Lower leg skin (tissue), 4 donors: ENCODE measurements at regions not wholly inside any gene's neighbourhood (a gene's known extent, or its start where the extent isn't known, plus 50 kb on each side); places are given as distances from the start of the nearest gene placed in this dataset.

Experiments
- DNase-seq, 2 donors: peaks; one replicate each; pipeline ENCODE4 v3.0.0-alpha.2; 2019; ENCODE audit warnings: low spot score in 2 of 2
- H3K4me3 ChIP-seq: fragments of 200-600 bp; sonication (generic); 2 replicates; pipeline ENCODE4 v1.5.1; 2017; ENCODE audit warnings: mild to moderate bottlenecking, low read depth; ENCODE audit not compliant: poor library complexity, severe bottlenecking
- POLR2A ChIP-seq, 2 donors: fragments of 450-650 bp; IDR thresholded peaks; one replicate each; pipeline ENCODE4 v1.6.1; 2016 to 2017; ENCODE audit warnings: antibody characterized with exemption in 2 of 2, mild to moderate bottlenecking in 1 of 2, moderate library complexity in 1 of 2
- WGBS, 2 donors: methylation state at CpG; one replicate each; pipeline ENCODE4 v1.1.5; 2018; 5-methylcytosine and 5-hydroxymethylcytosine counted together
- intact Hi-C: fragments of 100-400 bp; cut with DNase I; formaldehyde crosslinking; loops from one replicate; pipeline ENCODE4 v1.15.0; 2023; ENCODE audit warnings: low total_unique reads
- TF ChIP-seq, protein P1 (sequence below), 3 donors: fragments of 450-650 bp; IDR thresholded peaks; one replicate each; pipeline ENCODE4 v1.5.1; 2016; ENCODE audit warnings: antibody characterized with exemption in 3 of 3, mild to moderate bottlenecking in 3 of 3, moderate library complexity in 2 of 3

DNA sequence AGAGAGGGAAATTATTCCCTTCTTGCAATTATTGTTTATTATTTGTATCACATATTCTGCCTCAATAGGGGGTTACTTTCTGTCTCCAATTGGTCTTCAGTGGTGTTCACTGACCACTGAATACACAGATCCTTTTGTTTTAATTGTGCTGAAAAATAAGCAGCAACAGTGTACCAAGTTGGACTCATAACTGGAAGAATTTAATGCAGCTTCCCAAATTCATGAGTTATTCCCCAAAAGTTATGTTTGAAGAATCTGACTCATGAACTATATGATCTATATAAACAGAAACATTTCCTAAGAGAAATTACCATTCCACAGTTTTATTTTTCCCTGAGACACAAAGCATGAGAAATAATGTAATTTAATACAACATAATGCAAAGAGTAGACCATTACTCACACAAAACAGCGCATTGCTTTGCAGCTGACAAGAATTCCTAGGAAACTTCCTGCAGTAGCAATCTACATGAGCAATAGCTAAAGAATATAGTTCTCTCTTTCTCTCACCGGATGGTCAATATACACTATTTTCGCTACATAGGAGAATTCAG is 479.2 kb downstream of the HTR7 start:
- H3K4me3 ChIP-seq: no peak overlapping the region
- no peak for TF ChIP-seq POLR2A (IDR thresholded peaks at IDR 0.05)
- TF ChIP-seq, protein P1, sequence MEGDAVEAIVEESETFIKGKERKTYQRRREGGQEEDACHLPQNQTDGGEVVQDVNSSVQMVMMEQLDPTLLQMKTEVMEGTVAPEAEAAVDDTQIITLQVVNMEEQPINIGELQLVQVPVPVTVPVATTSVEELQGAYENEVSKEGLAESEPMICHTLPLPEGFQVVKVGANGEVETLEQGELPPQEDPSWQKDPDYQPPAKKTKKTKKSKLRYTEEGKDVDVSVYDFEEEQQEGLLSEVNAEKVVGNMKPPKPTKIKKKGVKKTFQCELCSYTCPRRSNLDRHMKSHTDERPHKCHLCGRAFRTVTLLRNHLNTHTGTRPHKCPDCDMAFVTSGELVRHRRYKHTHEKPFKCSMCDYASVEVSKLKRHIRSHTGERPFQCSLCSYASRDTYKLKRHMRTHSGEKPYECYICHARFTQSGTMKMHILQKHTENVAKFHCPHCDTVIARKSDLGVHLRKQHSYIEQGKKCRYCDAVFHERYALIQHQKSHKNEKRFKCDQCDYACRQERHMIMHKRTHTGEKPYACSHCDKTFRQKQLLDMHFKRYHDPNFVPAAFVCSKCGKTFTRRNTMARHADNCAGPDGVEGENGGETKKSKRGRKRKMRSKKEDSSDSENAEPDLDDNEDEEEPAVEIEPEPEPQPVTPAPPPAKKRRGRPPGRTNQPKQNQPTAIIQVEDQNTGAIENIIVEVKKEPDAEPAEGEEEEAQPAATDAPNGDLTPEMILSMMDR (IDR thresholded peaks at IDR 0.05): no peak
- DNase-seq: no peak
- 86% methylated on average over 3 of the region's 3 CpGs for WGBS, 2 donors
- intact Hi-C loops: no loop called here

DNA sequence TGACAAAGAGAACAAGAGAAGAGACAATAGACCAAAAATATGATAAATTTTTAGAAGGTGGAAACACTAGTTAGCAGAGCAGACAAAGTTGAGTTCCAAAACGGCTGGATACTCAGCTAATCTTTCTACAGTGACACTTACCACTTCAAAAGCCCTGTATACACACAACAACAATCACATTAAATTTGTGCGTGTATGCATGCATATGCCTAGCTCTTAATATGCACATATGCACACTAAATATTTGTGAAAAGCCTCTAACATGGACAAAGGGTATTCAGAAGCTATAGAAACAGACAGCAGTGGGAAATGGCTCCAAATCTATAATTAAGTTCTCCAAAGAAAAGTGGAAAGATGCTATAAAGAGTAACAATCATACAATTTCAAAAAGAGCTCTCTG is 476.4 kb downstream of the HTR7 start:
- DNase-seq: no peak
- no peak for TF ChIP-seq POLR2A (IDR thresholded peaks at IDR 0.05)
- TF ChIP-seq, protein P1 (IDR thresholded peaks at IDR 0.05): no peak
- no peak overlapping the region for H3K4me3 ChIP-seq
- WGBS, 2 donors: 54 to 59% methylated on average over 2 of the region's 2 CpGs
- intact Hi-C loops: no loop called here

DNA sequence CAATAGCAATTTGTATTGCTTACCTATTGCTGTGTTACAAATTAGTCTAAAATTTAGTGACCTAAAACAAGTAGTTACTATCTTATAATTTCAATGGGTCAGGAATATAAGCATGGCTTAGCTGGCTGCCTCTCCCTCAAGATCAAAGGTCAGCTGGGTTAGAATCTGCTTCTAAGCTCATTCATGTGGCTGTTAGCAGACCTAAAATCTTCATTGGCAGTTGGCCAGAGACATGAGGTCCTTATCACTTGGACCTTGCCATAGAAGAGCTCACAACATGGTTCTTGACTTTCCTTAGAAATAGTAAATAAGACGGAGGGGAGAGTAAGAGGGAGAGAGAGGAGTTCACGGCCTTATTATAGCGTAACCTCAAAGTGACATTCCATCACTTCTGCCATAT is 468.0 kb downstream of the HTR7 start:
- intact Hi-C loops: no loop called here
- TF ChIP-seq, protein P1 (IDR thresholded peaks at IDR 0.05): no peak
- WGBS, 2 donors: 89 to 96% methylated on average over 3 of the region's 3 CpGs
- no peak overlapping the region for H3K4me3 ChIP-seq
- DNase-seq: no peak

GRCh38 chr10:90394311-90394710 is 463.5 kb downstream of the HTR7 start:
- intact Hi-C loops: no loop called here
- WGBS, 2 donors: 60 to 70% methylated on average over 2 of the region's 2 CpGs
- no peak for DNase-seq
- TF ChIP-seq, protein P1 (IDR thresholded peaks at IDR 0.05): no peak
- no peak for TF ChIP-seq POLR2A (IDR thresholded peaks at IDR 0.05)
- no peak overlapping the region for H3K4me3 ChIP-seq

GRCh38 chr10:90396721-90397120 is 461.1 kb downstream of the HTR7 start:
- DNase-seq: no peak
- H3K4me3 ChIP-seq: no peak overlapping the region
- TF ChIP-seq, protein P1 (IDR thresholded peaks at IDR 0.05): no peak
- TF ChIP-seq POLR2A (IDR thresholded peaks at IDR 0.05): no peak
- intact Hi-C loops: no loop called here

DNA sequence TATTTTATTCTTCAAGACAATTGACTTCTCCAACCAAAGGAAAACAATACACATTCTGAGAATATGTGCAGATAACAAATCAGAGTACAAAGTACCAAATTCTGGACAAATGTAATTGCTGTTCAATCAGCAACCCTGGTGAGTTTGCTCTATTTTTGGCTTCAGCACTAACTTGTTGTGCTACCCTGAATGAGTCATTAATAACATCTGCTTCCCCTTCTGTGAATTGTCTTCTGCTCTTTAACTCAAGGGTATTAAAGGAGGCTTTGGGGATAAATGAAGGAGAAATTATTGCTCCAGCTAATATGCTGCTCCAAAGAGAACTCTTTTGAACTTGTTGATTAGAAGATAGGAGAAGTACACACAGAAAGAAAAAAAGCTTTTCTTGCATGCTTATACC is 459.3 kb downstream of the HTR7 start:
- intact Hi-C loops: no loop called here
- no peak overlapping the region for H3K4me3 ChIP-seq
- TF ChIP-seq POLR2A (IDR thresholded peaks at IDR 0.05): no peak
- TF ChIP-seq, protein P1 (IDR thresholded peaks at IDR 0.05): no peak
- no peak for DNase-seq
